AG09319 (cell line): ENCODE measurements at regions not wholly inside any gene's neighbourhood (a gene's known extent, or its start where the extent isn't known, plus 50 kb on each side); places are given as distances from the start of the nearest gene placed in this dataset.

Source experiments
- DNase-seq: peaks from one replicate; pipeline ENCODE4 v3.0.0-alpha.2; 2010; ENCODE audit warnings: low read depth; ENCODE audit errors: extremely low read depth
- CTCF ChIP-seq: IDR thresholded peaks from 2 replicates; pipeline ENCODE4 v1.5.1; 2011; ENCODE audit warnings: low read depth, mild to moderate bottlenecking, inconsistent platforms, low read length, moderate library complexity

GRCh38 chrX:45363596-45363995, 162.9 kb upstream of the DIPK2B start:
- no peak for DNase-seq
- no peak for TF ChIP-seq CTCF

- TF ChIP-seq CTCF: no peak
Observed at GRCh38 chrX:45360571-45360970, 159.9 kb upstream of the DIPK2B start.

DNA sequence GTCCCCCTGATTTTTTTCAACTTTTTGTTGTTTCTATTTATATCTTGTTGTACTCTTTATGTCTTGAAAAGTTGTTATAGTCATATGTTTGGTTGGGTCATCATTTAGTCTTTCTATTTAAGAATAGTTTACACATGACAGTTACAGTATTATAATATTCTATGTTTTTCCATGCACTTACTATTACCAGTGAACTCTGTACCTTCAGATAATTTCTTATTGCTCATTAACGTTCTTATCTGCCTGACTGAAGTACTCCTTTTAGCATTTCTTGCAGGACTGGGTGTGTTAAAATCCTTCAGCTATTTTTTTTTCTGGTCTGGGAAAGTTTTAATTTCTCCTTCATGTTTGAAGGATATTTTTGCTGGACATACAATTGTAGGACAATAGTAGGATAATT, 157.7 kb upstream of the DIPK2B start:
- TF ChIP-seq CTCF: no peak
- no peak for DNase-seq

More at GRCh38 chrX:45360571-45360970, 159.9 kb upstream of the DIPK2B start:
- no peak for DNase-seq

DNA sequence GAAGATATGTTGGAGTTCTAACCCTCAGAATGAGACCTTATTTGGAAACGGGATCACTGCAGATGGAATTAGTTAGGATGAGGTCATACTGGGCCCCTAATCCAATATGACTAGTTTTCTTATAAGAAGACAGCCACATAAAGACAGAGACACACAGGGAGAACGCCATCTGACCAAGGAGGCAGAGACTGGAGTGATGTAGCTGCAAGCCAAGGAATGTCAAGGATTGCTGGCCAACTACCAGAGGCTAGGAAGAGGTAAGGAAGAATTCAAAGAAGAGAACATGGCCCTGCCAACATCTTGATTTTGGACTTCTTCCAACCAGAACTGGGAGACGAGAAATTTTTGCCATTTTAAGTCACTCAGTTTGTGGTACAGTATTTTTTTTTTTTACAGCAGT, 152.8 kb upstream of the DIPK2B start:
- no peak for TF ChIP-seq CTCF
- DNase-seq: no peak

GRCh38 chrX:45352611-45353010, 151.9 kb upstream of the DIPK2B start:
- no peak for DNase-seq
- TF ChIP-seq CTCF: no peak

DNA sequence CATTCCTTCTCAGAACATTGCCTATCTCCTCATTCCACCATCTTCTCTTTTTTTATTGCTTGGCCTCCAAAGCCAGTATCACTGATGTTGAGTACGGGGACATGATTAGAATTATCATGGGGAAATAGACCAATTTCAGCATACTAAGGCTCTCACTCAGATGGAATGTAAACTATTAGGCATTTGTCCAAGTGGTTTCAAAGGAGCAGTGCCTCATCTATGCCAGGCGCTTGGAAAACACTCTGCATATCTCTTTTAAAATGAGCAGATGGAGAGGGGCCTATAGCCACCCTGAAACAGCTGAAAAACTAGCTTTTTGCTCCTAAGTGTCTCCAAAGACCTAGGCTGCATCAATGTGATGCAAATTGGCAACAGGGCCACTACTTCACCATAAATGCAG, 150.8 kb upstream of the DIPK2B start:
- no peak for TF ChIP-seq CTCF
- DNase-seq: no peak

GRCh38 chrX:45348296-45348695, 147.6 kb upstream of the DIPK2B start:
- no peak for TF ChIP-seq CTCF
- no peak for DNase-seq
